ENCODE measurements at regions not wholly inside any gene's neighbourhood (a gene's known extent, or its start where the extent isn't known, plus 50 kb on each side); places are given as distances from the start of the nearest gene placed in this dataset.
"Not testable (repeated sequence)": the region's sequence is repeated elsewhere in the genome, so short reads cannot be mapped to it uniquely, and the experiment has no call there.

DNA sequence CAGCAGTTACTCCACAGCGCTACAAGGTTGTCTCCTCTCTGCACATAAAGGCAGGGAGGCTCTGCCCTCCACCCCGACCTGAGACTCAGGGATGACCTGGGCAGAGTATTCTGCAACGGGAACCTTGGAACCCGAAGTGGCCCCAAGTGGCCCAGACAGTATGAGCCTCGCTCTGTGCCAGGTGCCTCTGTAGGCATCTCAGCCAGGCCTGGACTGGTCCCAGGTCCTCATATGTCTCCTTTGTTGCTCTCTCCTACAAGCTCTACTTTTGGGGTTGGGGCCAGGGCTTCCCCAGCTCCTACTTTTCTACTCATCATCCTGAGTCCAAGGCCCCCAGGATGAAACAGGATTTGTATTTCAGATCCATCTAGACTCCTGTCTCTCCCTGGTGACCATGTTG lies 241.5 kb upstream of the PRSS1 start:
- DNase-seq (ENCODE audit: low read depth in 4 of 4, low spot score in 3 of 4) = no peak

DNA sequence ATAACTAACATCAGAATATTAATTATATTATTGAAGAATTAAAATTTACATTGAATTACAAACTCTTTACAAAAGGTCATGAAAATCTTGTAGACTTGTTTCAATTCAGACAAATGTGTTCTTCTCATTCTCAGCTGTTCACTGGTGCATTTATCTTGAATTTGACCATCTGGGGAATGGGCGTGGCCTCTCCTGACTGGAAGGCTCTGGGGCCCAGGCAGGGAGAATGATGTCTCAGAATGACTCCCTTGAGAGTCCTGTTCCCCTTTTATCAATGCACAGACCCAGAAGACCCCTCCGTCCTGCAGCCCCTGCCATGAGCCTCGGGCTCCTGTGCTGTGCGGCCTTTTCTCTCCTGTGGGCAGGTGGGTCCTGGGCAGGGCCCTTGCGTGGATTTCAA lies 242.2 kb upstream of the PRSS1 start:
- not testable (repeated sequence) for DNase-seq (ENCODE audit: low read depth in 4 of 4, low spot score in 3 of 4)

DNA sequence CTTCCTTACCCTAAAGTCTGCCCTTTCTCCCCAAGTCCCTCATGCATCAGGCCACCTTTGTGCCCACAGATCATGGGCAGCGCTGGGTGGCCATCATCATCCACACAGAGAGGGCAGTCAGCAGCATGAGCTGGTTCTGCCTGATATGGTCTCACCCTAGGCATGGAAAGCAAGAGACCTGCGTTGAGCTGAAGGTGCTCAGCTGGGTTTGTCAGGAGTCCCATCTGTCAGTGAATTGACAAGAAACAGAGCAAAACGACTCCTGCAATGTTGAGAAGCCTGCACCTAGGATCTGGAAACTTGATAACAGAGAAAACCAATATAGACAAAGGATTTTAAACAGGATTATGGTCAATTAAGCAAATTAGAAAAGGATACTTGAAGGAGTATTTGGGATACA lies 242.7 kb upstream of the PRSS1 start:
- no peak for DNase-seq (ENCODE audit: low read depth in 4 of 4, low spot score in 3 of 4)

DNA sequence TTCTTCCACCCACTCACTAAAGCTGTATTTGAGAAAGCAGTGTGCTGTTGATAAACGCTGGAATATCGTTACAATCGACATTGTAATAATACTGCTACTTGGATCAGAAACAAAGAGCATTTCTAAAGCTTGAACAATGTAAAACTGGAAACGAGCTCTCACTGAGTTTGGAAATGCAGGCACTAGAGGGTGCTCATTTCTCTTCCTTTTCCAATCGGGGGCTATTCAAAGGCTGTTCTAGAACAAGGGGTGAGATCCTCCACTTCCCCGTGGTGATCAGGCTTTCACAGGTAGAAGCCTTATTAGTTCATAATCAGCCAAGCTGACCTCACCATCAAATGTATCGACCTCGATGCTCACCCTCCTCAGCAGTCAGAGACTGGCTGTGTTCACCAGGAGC lies 245.3 kb upstream of the PRSS1 start:
- DNase-seq (ENCODE audit: low read depth in 4 of 4, low spot score in 3 of 4) = not testable (repeated sequence)

DNA sequence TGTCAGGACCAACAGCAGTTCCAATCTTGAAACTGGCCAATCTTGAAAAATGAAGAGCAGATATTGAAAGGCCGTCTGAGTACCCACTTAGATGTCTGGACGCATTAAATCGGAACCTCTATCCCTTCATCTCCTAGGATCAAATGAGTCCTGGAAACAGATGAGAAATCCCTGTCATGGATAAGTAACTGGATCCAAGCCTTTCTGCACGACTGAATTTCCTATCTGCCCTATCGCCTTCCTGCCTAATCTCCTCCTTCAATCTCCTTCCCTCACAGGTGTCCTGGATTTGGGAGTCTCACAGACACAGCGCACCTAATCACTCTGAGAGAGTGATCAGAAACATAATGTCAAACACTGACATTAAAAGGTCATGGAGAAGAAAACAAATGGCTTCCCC lies 245.2 kb upstream of the PRSS58 start:
- DNase-seq (ENCODE audit: low read depth in 4 of 4, low spot score in 3 of 4) = no peak

DNA sequence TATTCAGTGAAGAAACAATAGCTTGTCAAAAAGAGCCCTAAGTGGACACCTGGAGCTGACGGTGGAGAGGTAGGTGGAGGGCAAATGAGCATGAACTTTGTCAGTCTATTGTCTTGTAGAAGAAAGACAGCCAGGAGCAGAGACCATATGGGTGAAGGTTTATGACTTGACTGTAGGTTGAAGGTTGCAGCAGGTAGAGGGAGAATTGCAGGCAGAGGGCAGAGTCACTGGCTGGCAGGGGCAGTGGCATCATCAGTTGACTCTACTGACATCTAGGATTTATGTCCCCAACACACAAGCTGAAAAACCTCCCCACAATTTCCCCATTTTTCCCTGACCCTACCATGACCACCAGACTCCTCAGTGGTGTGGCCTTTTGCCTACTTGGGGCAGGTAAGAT lies 243.6 kb upstream of the PRSS58 start:
- no peak for DNase-seq (ENCODE audit: low read depth in 4 of 4, low spot score in 3 of 4)

DNA sequence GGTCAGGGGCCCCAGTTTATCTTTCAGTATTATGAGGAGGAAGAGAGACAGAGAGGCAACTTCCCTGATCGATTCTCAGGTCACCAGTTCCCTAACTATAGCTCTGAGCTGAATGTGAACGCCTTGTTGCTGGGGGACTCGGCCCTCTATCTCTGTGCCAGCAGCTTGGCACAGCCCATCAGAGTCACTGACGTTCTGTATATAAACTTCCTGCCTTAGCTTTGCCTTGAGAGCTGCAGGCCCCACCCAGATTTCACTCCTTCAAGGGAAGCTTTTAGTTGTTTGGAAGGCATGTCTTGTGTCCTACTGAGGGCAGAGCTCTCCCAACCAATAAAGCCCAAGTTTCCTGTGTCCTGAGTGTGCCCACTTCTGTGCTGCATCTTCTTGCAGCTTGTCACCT lies 242.5 kb upstream of the PRSS58 start:
- DNase-seq (ENCODE audit: low read depth in 4 of 4, low spot score in 3 of 4) = no peak

DNA sequence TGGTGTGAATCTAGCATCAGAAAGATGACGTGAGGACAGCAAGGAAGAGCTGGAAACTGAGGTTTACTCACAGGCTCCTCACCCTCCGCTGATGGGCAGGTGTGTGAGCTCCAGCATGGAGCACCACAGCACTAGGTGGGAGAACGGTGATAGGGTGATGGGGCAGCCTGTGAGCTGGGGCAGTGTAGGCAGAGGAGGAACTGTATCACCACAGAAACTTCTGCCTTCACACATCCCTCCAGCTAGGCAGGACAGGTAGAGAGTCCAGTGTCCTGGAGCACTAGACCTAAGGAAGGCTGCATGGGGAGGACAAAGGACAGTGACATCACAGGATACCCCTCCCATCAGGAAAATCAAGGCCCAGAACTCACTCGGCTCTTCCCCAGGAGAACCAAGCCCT lies 241.8 kb upstream of the PRSS58 start:
- no peak for DNase-seq (ENCODE audit: low read depth in 4 of 4, low spot score in 3 of 4)

DNA sequence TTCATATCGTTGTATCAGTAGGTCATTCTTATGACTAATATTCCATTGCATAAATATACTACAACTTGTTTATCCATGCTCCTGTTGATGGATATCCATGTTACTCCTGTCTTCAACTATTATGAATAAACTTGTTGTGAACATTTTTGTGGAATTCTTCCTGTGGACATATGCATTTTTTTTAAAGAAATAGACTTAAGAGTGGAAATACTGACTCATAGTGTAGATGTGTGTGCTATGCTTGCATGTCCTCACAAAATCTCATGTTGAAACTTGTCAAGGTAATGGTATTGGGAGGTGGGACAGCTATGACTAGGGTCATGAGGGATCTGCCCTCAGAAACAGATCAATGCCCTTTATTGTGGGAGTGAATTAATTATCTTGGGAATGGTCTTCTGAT lies 240.5 kb upstream of the PRSS58 start:
- no peak for DNase-seq (ENCODE audit: low read depth in 4 of 4, low spot score in 3 of 4)

DNA sequence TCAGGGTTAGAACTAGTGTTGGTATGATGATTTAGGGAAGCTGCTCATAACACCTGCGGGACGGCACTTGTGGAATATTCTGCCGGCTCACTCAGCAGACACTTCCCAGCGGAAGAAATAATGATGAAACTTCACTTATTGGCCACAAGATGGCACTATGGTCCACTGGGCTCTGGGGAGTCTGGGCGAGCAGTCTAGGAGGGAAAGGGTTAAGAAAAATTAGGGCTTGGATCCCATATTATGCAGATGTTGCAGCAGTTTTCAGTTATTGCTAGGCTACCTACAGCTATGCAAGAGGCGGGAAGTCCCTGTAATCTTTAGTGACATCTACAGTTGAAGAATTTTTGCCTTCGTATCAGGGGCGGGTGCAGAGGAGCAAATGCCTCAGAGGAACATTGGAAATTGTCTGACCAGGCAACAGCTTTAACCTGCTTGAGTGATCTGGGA lies 238.7 kb upstream of the PRSS58 start:
- no peak for DNase-seq (ENCODE audit: low read depth in 4 of 4, low spot score in 3 of 4)

DNA sequence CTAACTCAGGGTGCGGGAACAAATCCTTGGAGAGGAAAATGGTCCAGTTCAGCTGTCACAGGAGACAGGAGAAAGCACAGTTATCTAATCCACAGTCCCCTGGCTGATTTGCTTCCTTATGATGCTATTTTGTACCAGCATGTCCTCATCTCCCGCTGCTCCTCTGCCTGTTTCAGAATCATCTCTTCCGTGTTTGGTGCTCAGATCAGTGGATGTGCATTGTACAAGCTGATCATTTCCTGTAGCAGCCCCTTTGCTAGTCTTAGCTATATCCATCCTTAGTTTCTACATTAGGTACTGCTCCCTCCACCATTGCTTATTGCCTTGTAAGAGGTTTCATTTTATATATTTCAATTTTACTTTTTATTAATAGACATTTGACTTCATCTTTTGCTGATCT lies 238.0 kb upstream of the PRSS58 start:
- not testable (repeated sequence) for DNase-seq (ENCODE audit: low read depth in 4 of 4, low spot score in 3 of 4)

DNA sequence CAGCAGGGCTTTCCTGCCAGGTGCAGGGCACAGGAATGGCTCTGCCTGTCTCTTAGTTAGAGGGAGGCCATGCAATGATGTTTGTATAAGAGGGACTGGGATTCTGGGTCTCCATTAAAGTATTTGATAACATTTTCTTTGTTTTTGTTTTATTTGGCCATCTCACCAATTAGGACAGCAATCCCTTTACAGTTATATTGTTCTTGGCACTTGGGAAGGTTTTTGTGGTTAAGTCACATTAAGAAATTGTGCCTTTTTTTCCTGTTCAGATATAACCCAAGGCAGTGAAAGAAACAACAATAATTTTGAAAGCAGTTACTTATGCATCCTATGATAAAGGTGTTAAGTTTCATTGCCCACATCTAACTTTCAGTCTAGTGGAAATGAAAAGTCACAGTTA lies 237.4 kb upstream of the PRSS58 start:
- DNase-seq (ENCODE audit: low read depth in 4 of 4, low spot score in 3 of 4) = not testable (repeated sequence)

DNA sequence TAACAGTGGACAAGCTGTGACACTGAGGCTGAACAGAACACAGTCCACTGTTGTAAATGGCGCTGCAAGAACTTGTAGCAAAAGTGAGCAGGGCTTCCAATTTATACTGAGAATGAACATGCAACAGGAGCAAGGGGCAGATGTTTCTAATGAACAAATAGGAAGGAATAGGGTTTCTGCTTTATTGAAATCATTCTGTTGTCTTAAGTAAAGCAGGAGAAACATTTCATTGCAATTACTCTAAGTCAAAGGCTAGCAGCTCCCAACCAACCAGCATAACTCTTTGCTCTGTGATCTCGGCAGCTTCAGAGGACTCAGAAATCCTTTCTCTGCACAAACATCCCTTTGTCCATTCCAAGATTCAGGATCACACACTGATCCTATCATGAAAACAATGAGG lies 236.2 kb upstream of the PRSS58 start:
- no peak for DNase-seq (ENCODE audit: low read depth in 4 of 4, low spot score in 3 of 4)

DNA sequence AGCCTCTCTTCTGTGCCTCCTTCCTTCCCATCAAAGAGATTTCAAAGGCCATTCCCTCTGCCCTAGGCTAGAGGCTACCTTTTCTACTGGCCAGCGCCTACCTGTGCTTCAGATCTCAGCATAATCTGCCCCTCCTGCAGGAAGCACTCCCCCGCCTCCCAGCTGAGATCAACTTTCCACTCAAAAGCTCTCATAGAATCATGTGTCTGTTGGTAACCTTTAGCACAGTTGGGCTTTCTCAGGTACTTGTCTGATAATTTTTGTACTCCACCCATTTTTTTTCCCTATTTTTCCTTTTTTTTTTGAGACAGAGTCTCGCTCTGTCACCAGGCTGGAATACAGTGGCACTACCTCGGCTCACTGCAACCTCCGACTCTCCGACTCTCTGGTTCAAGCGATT lies 231.0 kb upstream of the PRSS58 start:
- DNase-seq (ENCODE audit: low read depth in 4 of 4, low spot score in 3 of 4) = no peak

DNA sequence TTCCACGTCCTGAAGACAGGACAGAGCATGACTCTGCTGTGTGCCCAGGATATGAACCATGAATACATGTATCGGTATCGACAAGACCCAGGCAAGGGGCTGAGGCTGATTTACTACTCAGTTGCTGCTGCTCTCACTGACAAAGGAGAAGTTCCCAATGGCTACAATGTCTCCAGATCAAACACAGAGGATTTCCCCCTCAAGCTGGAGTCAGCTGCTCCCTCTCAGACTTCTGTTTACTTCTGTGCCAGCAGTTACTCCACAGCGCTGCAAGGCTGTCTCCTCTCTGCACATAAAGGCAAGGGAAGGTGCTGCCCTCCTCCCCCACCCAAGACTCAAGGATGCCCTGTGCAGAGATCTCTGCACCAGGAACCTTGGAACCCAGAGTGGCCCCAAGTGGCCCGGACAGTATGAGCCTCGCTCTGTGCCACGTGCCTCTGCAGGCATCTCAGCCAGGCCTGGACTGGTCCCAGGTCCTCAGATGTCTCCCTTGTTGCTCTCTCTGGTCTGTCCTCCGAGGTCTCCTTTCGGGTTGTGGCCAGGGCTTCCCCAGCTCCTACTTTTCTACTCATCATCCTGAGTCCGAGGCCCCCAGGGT lies 230.3 kb upstream of the PRSS58 start:
- no peak for DNase-seq (ENCODE audit: low read depth in 4 of 4, low spot score in 3 of 4)

DNA sequence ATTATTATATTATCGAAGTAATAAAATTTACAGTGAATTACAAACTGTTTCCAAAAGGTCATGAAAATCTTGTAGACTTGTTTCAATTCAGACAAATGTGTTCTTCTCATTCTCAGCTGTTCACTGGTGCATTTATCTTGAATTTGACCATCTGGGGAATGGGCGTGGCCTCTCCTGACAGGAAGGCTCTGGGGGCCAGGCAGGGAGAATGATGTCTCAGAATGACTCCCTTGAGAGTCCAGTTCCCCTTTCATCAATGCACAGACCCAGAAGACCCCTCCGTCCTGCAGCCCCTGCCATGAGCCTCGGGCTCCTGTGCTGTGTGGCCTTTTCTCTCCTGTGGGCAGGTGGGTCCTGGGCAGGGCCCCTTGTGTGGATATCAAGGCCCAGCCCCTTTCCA lies 229.7 kb upstream of the PRSS58 start:
- not testable (repeated sequence) for DNase-seq (ENCODE audit: low read depth in 4 of 4, low spot score in 3 of 4)

DNA sequence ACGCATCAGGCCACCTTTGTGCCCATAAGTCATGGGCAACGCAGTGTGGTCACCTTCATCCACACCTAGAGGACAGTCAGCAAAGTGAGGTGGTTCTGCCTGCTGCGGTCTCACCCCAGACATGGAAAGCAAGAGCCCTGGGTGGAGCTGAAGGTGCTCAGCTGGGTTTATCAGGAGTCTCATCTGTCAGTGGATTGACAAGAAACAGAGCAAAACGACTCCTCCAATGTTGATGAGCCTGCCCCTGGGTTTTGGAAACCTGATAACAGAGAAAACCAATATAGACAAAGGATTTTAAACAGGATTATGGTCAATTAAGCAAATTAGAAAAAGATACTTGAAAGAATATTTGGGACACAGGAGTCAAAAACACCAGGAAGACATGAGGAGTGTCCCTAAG lies 229.3 kb upstream of the PRSS58 start:
- no peak for DNase-seq (ENCODE audit: low read depth in 4 of 4, low spot score in 3 of 4)

DNA sequence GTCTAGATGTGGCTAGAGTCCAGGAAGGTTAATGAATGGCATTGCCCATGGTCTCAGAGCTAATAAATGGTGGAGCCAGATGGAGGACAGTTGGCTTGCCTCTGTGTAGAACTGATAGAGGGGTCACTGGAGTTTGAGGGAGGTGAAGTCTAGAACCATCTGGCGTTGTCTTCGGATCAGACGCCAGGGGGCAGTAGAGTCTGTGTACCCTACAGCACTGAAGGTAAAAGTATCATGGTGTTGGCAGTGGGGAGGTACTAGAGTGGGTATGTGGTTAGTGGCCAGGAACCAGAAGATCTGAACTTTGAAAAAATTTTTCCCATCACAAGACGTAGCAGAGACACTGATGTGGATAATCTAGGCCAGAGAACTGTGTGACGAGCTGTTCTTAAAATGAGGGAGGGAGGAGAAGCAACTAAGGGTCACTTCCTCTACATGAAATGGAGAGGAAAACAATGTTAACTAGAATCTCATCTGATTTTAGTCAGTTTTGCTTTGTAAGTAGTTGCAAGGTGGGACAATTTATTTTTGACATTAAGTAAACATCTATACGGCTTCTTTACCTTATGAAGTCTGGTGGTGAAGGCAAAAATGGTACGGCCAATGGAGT lies 227.9 kb upstream of the PRSS58 start:
- no peak for DNase-seq (ENCODE audit: low read depth in 4 of 4, low spot score in 3 of 4)

DNA sequence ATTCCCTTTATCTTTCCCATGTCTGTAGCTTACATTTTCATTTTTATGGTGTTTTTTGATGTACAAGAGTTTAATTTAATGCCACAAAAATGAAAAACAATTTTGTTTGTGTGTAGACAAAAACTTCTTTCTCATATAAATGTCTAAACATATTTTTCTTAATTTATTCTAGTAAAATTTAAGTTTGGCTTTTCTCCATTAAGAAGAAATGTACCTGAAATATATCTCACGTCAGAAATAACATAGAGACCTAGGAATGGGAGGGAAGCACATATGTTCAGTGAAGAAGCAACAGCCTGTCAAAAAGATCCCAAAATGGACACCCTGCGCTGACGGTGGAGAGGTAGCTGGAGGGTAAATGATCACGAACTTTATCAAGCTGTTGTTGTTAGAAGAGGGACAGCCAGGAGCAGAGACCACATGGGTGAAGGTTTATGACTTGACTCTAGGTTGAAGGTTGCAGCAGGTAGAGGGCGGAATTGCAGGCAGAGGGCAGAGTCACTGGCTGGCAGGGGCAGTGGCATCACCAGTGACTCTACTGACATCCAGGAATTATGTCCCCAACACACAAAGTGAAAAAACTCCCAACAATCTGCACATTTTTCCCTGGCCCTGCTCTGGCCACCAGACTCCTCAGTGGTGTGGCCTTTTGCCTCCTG lies 225.9 kb upstream of the PRSS58 start:
- no peak for DNase-seq (ENCODE audit: low read depth in 4 of 4, low spot score in 3 of 4)

DNA sequence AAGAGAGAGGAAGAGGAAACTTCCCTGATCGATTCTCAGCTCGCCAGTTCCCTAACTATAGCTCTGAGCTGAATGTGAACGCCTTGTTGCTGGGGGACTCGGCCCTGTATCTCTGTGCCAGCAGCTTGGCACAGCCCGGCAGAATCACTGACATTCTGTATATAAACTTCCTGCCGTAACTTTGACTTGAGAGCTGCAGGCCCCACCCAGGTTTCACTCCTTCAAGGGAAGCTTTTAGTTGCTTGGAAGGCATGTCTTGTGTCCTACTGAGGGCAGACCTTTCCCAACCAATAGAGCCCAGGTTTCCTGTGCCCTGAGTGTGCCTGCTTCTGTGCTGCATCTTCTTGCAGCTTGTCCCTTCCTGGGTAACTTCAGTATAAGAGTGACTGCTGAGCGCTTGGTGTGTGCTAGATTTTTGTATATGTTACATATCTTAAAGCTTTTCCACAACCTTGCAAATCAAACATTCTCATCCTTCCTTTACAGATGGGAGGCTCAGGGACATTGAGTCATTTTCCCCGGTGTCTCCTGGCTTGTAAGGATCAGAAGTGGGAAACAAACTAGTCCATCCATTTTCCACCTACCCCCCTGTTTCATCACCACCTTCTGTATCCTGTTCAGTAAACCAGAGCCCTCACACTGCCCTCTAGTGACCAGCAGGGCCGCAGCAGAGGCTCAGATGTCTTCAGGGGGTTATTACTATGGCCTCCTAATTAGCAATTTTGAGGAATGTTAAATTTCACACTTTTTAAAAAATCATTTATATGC lies 225.2 kb upstream of the PRSS58 start:
- no peak for DNase-seq (ENCODE audit: low read depth in 4 of 4, low spot score in 3 of 4)

DNA sequence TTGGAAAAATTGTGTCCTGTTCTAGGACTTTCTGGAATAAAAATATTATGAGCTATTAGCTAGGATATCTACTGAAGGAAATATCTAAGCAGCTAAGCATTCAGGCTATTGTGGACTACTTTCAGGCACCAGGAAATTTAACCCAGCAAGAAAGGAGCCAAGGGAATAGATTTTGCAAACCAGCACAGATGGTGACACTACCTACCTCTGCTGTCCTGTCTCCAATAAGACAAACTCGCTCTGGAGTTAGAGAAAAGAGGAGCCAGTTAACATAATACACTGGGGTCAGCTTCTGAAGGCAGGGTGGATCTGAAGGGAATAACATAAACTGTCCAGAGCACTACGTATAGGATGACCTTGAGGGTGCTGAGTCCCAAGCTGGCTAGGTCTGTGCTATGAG lies 223.7 kb upstream of the PRSS58 start:
- no peak for DNase-seq (ENCODE audit: low read depth in 4 of 4, low spot score in 3 of 4)

Measured in left renal pelvis (tissue), 4 donors.